Panc1 (cell line): ENCODE measurements at regions not wholly inside any gene's neighbourhood (a gene's known extent, or its start where the extent isn't known, plus 50 kb on each side); places are given as distances from the start of the nearest gene placed in this dataset.

Experiments used
- ATAC-seq: fragments of 200-7000 bp; cut with Tn5 transposase; 2 replicates; pipeline ENCODE4 v1.9.1; 2020; ENCODE audit warnings: mild to moderate bottlenecking, moderate library complexity
- BruUV-seq: library from RNA; stranded (reverse); fragments of 400-500 nt; replicated peaks from 2 replicates; lab custom pipeline; 2021; lab: Mats Ljungman, UMichigan
- CTCF ChIA-PET: fragments of 300-600 bp; sonication (Branson Sonifier 250); formaldehyde crosslinking; loops from one replicate; lab custom pipeline; 2022; ENCODE audit warnings: antibody characterized with exemption; lab: Charles Lee
- POLR2A ChIA-PET: fragments of 300-600 bp; sonication (Branson Sonifier 250); formaldehyde crosslinking; loops from one replicate; lab custom pipeline; 2022; ENCODE audit warnings: antibody characterized with exemption; lab: Charles Lee
- DNase-seq: peaks from one replicate; pipeline ENCODE4 v3.0.0-alpha.2; 2010; ENCODE audit warnings: low read depth, low spot score
- H3K27ac ChIP-seq: 2 replicates; pipeline ENCODE4 v1.5.1; 2011; ENCODE audit warnings: mild to moderate bottlenecking, low read length, inconsistent platforms
- H3K27me3 ChIP-seq: fragments of 200-500 bp; sonication (Bioruptor generic); 2 replicates; pipeline ENCODE4 v1.6.0; 2014; ENCODE audit warnings: low read length, inconsistent platforms; ENCODE audit not compliant: control insufficient read depth, insufficient read depth
- H3K36me3 ChIP-seq: fragments of 200-500 bp; sonication (Bioruptor generic); 2 replicates; pipeline ENCODE4 v1.5.1; 2014; ENCODE audit warnings: inconsistent platforms, mild to moderate bottlenecking, low read length, moderate library complexity; ENCODE audit not compliant: control insufficient read depth, insufficient read depth
- H3K4me1 ChIP-seq: 2 replicates; pipeline ENCODE4 v1.5.1; 2011; ENCODE audit warnings: inconsistent platforms, mild to moderate bottlenecking, low read length, moderate library complexity; ENCODE audit not compliant: control insufficient read depth, insufficient read depth
- H3K4me3 ChIP-seq, 2 experiments: 2 replicates each; pipeline ENCODE4 v1.5.1; 2011 to 2012; ENCODE audit warnings: low read depth in 2 of 2, low read length in 2 of 2, mild to moderate bottlenecking in 2 of 2, inconsistent platforms in 1 of 2, moderate library complexity in 1 of 2
- H3K9me3 ChIP-seq: fragments of 200-500 bp; sonication (Bioruptor generic); 2 replicates; pipeline ENCODE4 v1.5.1; 2014; ENCODE audit warnings: low read depth, mild to moderate bottlenecking, inconsistent platforms, low read length, moderate library complexity; ENCODE audit not compliant: control insufficient read depth, insufficient read depth
- POLR2AphosphoS5 ChIP-seq: IDR thresholded peaks from 2 replicates; pipeline ENCODE4 v1.6.1; 2012; ENCODE audit warnings: mild to moderate bottlenecking, low read depth, low read length, moderate library complexity
- SIN3A ChIP-seq: IDR thresholded peaks from 2 replicates; pipeline ENCODE4 v1.6.1; 2012; ENCODE audit warnings: low read depth, mild to moderate bottlenecking, low read length, moderate library complexity, borderline replicate concordance; ENCODE audit not compliant: insufficient read depth
- TCF7L2 ChIP-seq: IDR thresholded peaks from 2 replicates; pipeline ENCODE4 v1.6.1; 2011; ENCODE audit warnings: mild to moderate bottlenecking, low read depth, low read length, inconsistent platforms
- in situ Hi-C: cut with HindIII; loops from 2 replicates; pipeline ENCODE4 v1.10.0; 2016; ENCODE audit warnings: low sequenced_read_pairs, low pct_unique_long_range_greater_than_20kb
- intact Hi-C: fragments of 100-400 bp; cut with micrococcal nuclease; formaldehyde crosslinking; loops from one replicate; pipeline ENCODE4 v1.10.0; 2022; ENCODE audit not compliant: unreplicated experiment
- TF ChIP-seq, protein P1 (sequence below): fragments of 450-650 bp; IDR thresholded peaks from 2 replicates; pipeline ENCODE4 v1.5.1; 2017; ENCODE audit warnings: mild to moderate bottlenecking
- TF ChIP-seq, protein P2 (sequence below), 2 experiments: IDR thresholded peaks; 2 replicates each; pipeline ENCODE4 v1.6.1; 2011 to 2012; ENCODE audit warnings: low read depth in 2 of 2, control low read depth in 1 of 2, low read length in 1 of 2, mild to moderate bottlenecking in 1 of 2, moderate library complexity in 1 of 2; ENCODE audit not compliant: insufficient read depth in 1 of 2

- POLR2A ChIA-PET: no interaction called here
- in situ Hi-C loops: no loop called here
Observed at GRCh38 chr17:77058016-77058415, 82.8 kb upstream of the SEC14L1 start.

DNA sequence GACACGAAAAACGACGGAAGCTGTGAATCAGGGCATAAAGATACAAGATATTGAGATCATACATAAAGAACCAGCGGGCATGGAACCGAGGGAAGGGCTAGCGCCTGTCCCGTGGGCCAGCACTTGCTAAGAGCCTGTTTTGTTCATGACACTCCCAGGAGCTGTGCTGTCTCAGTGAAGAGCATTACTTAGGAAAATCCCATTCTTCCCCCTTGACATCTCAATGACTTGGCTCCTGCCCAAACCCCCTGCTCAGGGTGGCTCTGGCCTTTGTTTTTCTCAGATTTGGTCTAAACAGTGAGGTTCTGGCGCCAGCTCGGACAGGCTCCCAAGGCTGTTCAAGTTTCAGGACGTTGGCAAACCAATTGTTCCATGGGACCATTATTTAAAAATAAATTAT lies 79.1 kb upstream of the SEC14L1 start:
- in situ Hi-C loops: no loop called here
- DNase-seq: no peak
- Histone ChIP-seq H3K27me3 (no peaks in the 10 kb centered on the region), H3K36me3 (no peaks in the 10 kb centered on the region), H3K27ac (no peak overlapping the region), H3K4me3 (no peak overlapping the region), H3K9me3 (no peaks in the 10 kb centered on the region), H3K4me1 (no peaks in the 10 kb centered on the region)
- ChIA-PET CTCF (interaction anchor here (0.7 to 1.1 kb wide), 2 partner anchors 55 to 212 kb away, joined by 3 read pairs; no protein-coding TSS in a partner anchor), POLR2A (no interaction called here)
- BruUV-seq: no TSS peak
- no peak for ATAC-seq
- no peak for TF ChIP-seq POLR2AphosphoS5
- TF ChIP-seq, protein P1, sequence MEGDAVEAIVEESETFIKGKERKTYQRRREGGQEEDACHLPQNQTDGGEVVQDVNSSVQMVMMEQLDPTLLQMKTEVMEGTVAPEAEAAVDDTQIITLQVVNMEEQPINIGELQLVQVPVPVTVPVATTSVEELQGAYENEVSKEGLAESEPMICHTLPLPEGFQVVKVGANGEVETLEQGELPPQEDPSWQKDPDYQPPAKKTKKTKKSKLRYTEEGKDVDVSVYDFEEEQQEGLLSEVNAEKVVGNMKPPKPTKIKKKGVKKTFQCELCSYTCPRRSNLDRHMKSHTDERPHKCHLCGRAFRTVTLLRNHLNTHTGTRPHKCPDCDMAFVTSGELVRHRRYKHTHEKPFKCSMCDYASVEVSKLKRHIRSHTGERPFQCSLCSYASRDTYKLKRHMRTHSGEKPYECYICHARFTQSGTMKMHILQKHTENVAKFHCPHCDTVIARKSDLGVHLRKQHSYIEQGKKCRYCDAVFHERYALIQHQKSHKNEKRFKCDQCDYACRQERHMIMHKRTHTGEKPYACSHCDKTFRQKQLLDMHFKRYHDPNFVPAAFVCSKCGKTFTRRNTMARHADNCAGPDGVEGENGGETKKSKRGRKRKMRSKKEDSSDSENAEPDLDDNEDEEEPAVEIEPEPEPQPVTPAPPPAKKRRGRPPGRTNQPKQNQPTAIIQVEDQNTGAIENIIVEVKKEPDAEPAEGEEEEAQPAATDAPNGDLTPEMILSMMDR: no peak
- TF ChIP-seq SIN3A: no peak
- no peak for TF ChIP-seq TCF7L2
- TF ChIP-seq, protein P2, sequence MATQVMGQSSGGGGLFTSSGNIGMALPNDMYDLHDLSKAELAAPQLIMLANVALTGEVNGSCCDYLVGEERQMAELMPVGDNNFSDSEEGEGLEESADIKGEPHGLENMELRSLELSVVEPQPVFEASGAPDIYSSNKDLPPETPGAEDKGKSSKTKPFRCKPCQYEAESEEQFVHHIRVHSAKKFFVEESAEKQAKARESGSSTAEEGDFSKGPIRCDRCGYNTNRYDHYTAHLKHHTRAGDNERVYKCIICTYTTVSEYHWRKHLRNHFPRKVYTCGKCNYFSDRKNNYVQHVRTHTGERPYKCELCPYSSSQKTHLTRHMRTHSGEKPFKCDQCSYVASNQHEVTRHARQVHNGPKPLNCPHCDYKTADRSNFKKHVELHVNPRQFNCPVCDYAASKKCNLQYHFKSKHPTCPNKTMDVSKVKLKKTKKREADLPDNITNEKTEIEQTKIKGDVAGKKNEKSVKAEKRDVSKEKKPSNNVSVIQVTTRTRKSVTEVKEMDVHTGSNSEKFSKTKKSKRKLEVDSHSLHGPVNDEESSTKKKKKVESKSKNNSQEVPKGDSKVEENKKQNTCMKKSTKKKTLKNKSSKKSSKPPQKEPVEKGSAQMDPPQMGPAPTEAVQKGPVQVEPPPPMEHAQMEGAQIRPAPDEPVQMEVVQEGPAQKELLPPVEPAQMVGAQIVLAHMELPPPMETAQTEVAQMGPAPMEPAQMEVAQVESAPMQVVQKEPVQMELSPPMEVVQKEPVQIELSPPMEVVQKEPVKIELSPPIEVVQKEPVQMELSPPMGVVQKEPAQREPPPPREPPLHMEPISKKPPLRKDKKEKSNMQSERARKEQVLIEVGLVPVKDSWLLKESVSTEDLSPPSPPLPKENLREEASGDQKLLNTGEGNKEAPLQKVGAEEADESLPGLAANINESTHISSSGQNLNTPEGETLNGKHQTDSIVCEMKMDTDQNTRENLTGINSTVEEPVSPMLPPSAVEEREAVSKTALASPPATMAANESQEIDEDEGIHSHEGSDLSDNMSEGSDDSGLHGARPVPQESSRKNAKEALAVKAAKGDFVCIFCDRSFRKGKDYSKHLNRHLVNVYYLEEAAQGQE (IDR thresholded peaks at IDR 0.05; ENCODE audit: insufficient read depth in 1 of 2, low read depth in 2 of 2, low read length in 1 of 2): no peak
- intact Hi-C loops: no loop called here

More at GRCh38 chr17:77058016-77058415, 82.8 kb upstream of the SEC14L1 start:
- intact Hi-C loops: loop anchor here (5.0 kb wide), 1 partner anchor 46 kb away; no protein-coding TSS in a partner anchor
- CTCF ChIA-PET: no interaction called here
- Histone ChIP-seq H3K4me3 (no peak overlapping the region), H3K27me3 (no peaks in the 10 kb centered on the region), H3K9me3 (no peaks in the 10 kb centered on the region), H3K27ac (no peak overlapping the region), H3K36me3 (no peaks in the 10 kb centered on the region), H3K4me1 (no peaks in the 10 kb centered on the region)
- no peak for DNase-seq
- TF ChIP-seq, protein P1: no peak
- no peak for TF ChIP-seq TCF7L2
- TF ChIP-seq, protein P2 (IDR thresholded peaks at IDR 0.05; ENCODE audit: insufficient read depth in 1 of 2, low read depth in 2 of 2, low read length in 1 of 2): no peak
- TF ChIP-seq SIN3A: no peak
- no peak for TF ChIP-seq POLR2AphosphoS5
- ATAC-seq: no peak
- BruUV-seq: no TSS peak
